Choroid plexus epithelial cell (primary cell): ENCODE measurements at regions not wholly inside any gene's neighbourhood (a gene's known extent, or its start where the extent isn't known, plus 50 kb on each side); places are given as distances from the start of the nearest gene placed in this dataset.
"Not testable (repeated sequence)": the region's sequence is repeated elsewhere in the genome, so short reads cannot be mapped to it uniquely, and the experiment has no call there.

ENCODE experiments used
- DNase-seq: peaks from one replicate; pipeline ENCODE4 v3.0.0-alpha.2; 2010; ENCODE audit warnings: low read depth
- H3K4me3 ChIP-seq: 2 replicates; pipeline ENCODE4 v1.5.1; 2011; ENCODE audit warnings: low read depth, mild to moderate bottlenecking, control low read depth, low read length, moderate library complexity
- TF ChIP-seq, protein P1 (sequence below): conservative IDR thresholded peaks from 2 replicates; pipeline ENCODE4 v1.5.1; 2011; ENCODE audit warnings: low read depth, mild to moderate bottlenecking, control low read depth, inconsistent platforms, low read length, moderate library complexity

DNA sequence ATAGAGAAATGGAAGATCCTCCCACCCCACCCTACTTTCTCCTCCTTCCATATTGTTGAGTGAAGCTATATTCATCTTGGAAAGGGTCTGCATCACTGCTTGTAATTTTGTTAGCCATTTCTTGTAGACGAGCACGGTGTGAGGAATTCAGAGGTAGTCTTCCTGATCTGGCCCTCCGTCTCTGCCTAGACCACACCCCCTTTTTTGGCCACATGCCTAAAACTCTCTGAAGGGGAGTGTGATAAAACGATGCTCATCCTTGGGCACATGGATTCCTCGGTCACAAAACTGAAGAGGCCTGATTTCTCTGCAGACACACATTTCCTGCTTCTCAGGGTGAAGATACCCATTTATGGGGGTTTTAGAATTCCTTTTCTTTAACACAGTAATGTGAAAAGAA lies 182.8 kb downstream of the LARP7 start:
- TF ChIP-seq, protein P1, sequence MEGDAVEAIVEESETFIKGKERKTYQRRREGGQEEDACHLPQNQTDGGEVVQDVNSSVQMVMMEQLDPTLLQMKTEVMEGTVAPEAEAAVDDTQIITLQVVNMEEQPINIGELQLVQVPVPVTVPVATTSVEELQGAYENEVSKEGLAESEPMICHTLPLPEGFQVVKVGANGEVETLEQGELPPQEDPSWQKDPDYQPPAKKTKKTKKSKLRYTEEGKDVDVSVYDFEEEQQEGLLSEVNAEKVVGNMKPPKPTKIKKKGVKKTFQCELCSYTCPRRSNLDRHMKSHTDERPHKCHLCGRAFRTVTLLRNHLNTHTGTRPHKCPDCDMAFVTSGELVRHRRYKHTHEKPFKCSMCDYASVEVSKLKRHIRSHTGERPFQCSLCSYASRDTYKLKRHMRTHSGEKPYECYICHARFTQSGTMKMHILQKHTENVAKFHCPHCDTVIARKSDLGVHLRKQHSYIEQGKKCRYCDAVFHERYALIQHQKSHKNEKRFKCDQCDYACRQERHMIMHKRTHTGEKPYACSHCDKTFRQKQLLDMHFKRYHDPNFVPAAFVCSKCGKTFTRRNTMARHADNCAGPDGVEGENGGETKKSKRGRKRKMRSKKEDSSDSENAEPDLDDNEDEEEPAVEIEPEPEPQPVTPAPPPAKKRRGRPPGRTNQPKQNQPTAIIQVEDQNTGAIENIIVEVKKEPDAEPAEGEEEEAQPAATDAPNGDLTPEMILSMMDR, result no peak
- no peak overlapping the region for H3K4me3 ChIP-seq
- no peak for DNase-seq

- no peak overlapping the region for H3K4me3 ChIP-seq
- DNase-seq, result no peak
- TF ChIP-seq, protein P1, result no peak
These were observed 186.2 kb downstream of the LARP7 start for GRCh38 chr4:112823156-112823555.

DNA sequence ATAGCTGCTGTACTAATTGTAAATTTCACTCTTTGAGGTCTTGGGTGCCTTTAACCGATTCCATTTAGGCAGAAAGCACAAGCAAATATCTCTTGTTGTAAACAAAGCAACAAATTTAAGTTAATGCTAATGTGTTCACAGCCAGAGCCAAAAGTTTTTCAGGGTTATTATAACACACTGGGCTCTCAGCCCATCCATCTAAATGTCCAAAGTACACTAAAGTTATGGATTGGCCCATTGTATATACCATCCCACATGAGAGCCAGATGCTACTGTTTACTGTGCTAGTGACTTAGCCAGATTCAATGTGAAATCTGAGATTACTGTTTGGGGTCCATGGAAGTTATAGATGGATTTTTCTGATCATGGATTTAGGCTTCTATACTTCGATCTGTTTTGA lies 186.7 kb downstream of the LARP7 start:
- no peak for DNase-seq
- no peak overlapping the region for H3K4me3 ChIP-seq
- TF ChIP-seq, protein P1, result no peak

- no peak overlapping the region for H3K4me3 ChIP-seq
- DNase-seq, result no peak
- TF ChIP-seq, protein P1, result no peak
These were observed 193.9 kb downstream of the LARP7 start for GRCh38 chr4:112830753-112831386.

- no peak for DNase-seq
- TF ChIP-seq, protein P1, result no peak
- no peak overlapping the region for H3K4me3 ChIP-seq
These were observed 195.6 kb downstream of the LARP7 start for GRCh38 chr4:112832493-112832892.

DNA sequence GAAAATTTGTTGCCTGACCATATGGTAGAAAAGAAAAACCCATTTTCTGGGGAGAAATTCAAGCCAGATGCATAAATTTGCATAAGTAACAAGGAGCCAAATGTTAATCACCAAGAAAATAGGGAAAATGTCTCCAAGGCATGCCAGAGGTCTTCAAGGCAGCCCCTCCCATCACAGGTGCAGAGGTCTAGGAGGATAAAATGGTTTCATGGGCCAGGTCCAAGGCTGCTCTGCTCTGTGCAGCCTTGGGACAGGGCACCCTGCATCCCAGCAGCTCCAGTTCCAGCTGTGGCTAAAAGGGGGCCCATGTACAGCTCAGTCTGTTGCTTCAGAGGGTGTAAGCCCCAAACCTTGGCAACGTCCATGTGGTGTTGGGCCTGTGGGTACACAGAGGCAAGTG lies 200.0 kb downstream of the LARP7 start:
- TF ChIP-seq, protein P1, result no peak
- H3K4me3 ChIP-seq, result no peak overlapping the region
- no peak for DNase-seq

GRCh38 chr4:112838015-112838414 lies 201.1 kb downstream of the LARP7 start:
- H3K4me3 ChIP-seq, DNase-seq: not testable (repeated sequence)

DNA sequence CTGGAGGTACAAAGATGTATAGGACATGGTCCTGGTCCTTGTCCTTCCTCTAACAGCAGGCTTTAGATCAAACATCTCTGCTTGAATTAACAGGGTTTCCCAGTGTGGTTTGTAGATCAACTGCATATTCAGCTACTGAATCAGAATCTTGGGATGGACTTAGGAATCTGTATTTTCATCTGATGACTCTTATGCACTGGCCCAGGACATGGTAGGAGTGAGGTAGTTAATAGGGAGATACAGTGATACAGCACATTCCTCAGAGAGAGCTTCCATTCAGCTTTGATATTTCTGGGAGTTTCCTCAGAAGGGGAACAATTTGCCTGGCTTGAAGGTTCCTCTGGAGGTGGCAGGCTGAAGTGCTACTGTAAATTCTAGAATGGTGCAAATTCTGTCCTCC lies 203.1 kb downstream of the LARP7 start:
- DNase-seq, result peak; percentile 6
- TF ChIP-seq, protein P1, result no peak
- no peak overlapping the region for H3K4me3 ChIP-seq
